Endothelial cell (in vitro differentiated cells): ENCODE measurements at regions not wholly inside any gene's neighbourhood (a gene's known extent, or its start where the extent isn't known, plus 50 kb on each side); places are given as distances from the start of the nearest gene placed in this dataset.

ENCODE experiments used
- DNase-seq: peaks from one replicate; pipeline ENCODE4 v3.0.0; 2021; ENCODE audit warnings: low spot score
- H3K27ac Mint-ChIP-seq: one replicate; pipeline ENCODE4 v1.8.0; 2021; ENCODE audit warnings: mixed read lengths, inconsistent platforms; ENCODE audit not compliant: unreplicated experiment
- H3K27me3 Mint-ChIP-seq: one replicate; pipeline ENCODE4 v1.8.0; 2021; ENCODE audit warnings: mild to moderate bottlenecking, moderate library complexity, mixed read lengths, inconsistent platforms; ENCODE audit not compliant: unreplicated experiment
- H3K36me3 Mint-ChIP-seq: one replicate; pipeline ENCODE4 v1.8.0; 2021; ENCODE audit warnings: mild to moderate bottlenecking, low read depth, mixed read lengths, inconsistent platforms; ENCODE audit not compliant: unreplicated experiment
- H3K4me1 Mint-ChIP-seq: one replicate; pipeline ENCODE4 v1.8.0; 2021; ENCODE audit warnings: mild to moderate bottlenecking, mixed read lengths, inconsistent platforms; ENCODE audit not compliant: unreplicated experiment
- H3K4me3 Mint-ChIP-seq: one replicate; pipeline ENCODE4 v1.8.0; 2021; ENCODE audit warnings: mild to moderate bottlenecking, mixed read lengths, inconsistent platforms; ENCODE audit not compliant: unreplicated experiment
- H3K9me3 Mint-ChIP-seq: one replicate; pipeline ENCODE4 v1.8.0; 2021; ENCODE audit warnings: mixed read lengths, inconsistent platforms; ENCODE audit not compliant: unreplicated experiment
- TF ChIP-seq, protein P1 (sequence below): fragments of 200-600 bp; sonication (generic); IDR thresholded peaks from one replicate; pipeline ENCODE4 v1.5.0; 2021; ENCODE audit warnings: antibody characterized with exemption; ENCODE audit not compliant: unreplicated experiment

DNA sequence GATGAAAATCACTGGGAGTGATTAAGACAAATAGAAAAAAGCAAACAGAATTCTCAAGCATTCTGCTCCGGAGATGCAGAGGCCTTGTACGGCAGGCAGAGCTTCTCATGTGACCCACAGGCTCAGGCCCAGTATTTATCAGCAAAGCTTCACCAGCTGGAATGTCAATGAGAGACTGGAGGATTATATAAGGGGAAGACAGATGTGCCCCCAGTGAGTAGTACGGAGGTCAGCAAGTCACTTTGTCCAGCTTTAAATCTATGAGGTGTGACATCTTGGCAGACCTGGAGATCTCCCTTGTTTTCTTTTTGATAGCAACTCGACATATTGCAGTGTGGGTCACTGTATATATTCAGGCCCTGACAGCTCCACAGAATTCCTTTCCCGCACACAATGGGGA, 106.8 kb downstream of the HHIPL2 start:
- Mint-ChIP-seq H3K27ac (no peak overlapping the region), H3K36me3 (no peaks in the 10 kb centered on the region)

GRCh38 chr1:222424826-222425225, 123.1 kb downstream of the HHIPL2 start:
- no peak for DNase-seq
- no peaks in the 10 kb centered on the region for H3K9me3 Mint-ChIP-seq
- TF ChIP-seq, protein P1, sequence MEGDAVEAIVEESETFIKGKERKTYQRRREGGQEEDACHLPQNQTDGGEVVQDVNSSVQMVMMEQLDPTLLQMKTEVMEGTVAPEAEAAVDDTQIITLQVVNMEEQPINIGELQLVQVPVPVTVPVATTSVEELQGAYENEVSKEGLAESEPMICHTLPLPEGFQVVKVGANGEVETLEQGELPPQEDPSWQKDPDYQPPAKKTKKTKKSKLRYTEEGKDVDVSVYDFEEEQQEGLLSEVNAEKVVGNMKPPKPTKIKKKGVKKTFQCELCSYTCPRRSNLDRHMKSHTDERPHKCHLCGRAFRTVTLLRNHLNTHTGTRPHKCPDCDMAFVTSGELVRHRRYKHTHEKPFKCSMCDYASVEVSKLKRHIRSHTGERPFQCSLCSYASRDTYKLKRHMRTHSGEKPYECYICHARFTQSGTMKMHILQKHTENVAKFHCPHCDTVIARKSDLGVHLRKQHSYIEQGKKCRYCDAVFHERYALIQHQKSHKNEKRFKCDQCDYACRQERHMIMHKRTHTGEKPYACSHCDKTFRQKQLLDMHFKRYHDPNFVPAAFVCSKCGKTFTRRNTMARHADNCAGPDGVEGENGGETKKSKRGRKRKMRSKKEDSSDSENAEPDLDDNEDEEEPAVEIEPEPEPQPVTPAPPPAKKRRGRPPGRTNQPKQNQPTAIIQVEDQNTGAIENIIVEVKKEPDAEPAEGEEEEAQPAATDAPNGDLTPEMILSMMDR = no peak
- H3K27me3 Mint-ChIP-seq = peaks cover 2% of the 10 kb centered on the region
- H3K4me1 Mint-ChIP-seq = no peaks in the 10 kb centered on the region
- H3K4me3 Mint-ChIP-seq = no peak overlapping the region
- no peak overlapping the region for H3K27ac Mint-ChIP-seq
- H3K36me3 Mint-ChIP-seq = no peaks in the 10 kb centered on the region

More for the DNA sequence above, 106.8 kb downstream of the HHIPL2 start:
- no peaks in the 10 kb centered on the region for H3K4me1 Mint-ChIP-seq
- no peak overlapping the region for H3K4me3 Mint-ChIP-seq
- TF ChIP-seq, protein P1 = no peak
- no peaks in the 10 kb centered on the region for H3K9me3 Mint-ChIP-seq
- H3K27me3 Mint-ChIP-seq = no peaks in the 10 kb centered on the region
- no peak for DNase-seq

- Mint-ChIP-seq H3K27ac (no peak overlapping the region), H3K36me3 (no peaks in the 10 kb centered on the region), H3K4me3 (no peak overlapping the region), H3K4me1 (no peaks in the 10 kb centered on the region), H3K27me3 (peaks cover 4% of the 10 kb centered on the region), H3K9me3 (no peaks in the 10 kb centered on the region)
- DNase-seq = no peak
- TF ChIP-seq, protein P1 = no peak
These were observed 126.5 kb downstream of the HHIPL2 start for GRCh38 chr1:222421380-222421779.

- H3K4me3 Mint-ChIP-seq = no peak overlapping the region
- DNase-seq = no peak
- TF ChIP-seq, protein P1 = no peak
- no peaks in the 10 kb centered on the region for H3K36me3 Mint-ChIP-seq
- H3K9me3 Mint-ChIP-seq = no peaks in the 10 kb centered on the region
- H3K27me3 Mint-ChIP-seq = peaks cover 4% of the 10 kb centered on the region
- no peaks in the 10 kb centered on the region for H3K4me1 Mint-ChIP-seq
- no peak overlapping the region for H3K27ac Mint-ChIP-seq
These were observed 127.3 kb downstream of the HHIPL2 start for GRCh38 chr1:222420633-222421032.

DNA sequence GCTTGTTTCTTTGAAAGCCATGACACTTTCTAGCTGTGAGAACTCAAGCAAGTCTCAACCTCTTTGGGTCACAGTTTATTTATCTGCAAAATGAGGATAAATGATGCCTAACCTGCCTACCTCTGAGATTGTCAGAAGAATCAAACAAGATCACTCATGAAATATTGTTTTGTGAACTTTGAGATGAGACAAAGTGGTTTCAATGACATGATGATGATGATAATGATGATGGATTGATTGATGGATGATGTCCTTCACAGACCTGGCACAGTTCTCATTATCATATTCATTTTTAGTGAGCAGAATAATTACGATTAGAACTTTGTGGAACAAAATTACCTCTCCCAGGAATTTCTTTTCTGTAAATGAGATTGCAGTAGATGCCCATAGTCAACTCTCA, 129.2 kb downstream of the HHIPL2 start:
- DNase-seq = no peak
- Mint-ChIP-seq H3K36me3 (no peaks in the 10 kb centered on the region), H3K9me3 (no peaks in the 10 kb centered on the region), H3K27me3 (peaks cover 4% of the 10 kb centered on the region), H3K4me3 (no peak overlapping the region), H3K4me1 (peaks cover 1% of the 10 kb centered on the region), H3K27ac (no peak overlapping the region)
- TF ChIP-seq, protein P1 = no peak
